Smooth muscle cell (in vitro differentiated cells): ENCODE measurements at regions not wholly inside any gene's neighbourhood (a gene's known extent, or its start where the extent isn't known, plus 50 kb on each side); places are given as distances from the start of the nearest gene placed in this dataset.

Experiments
- DNase-seq: peaks from one replicate; lab custom pipeline; 2025; ENCODE audit not compliant: unreplicated experiment; lab: John Stamatoyannopoulos, UW
- H2AFZ ChIP-seq: fragments of 200-600 bp; sonication (generic); 2 replicates; pipeline ENCODE4 v1.6.0; 2016; ENCODE audit warnings: antibody characterized with exemption, low read depth, mild to moderate bottlenecking
- H3F3A ChIP-seq: fragments of 200-600 bp; sonication (generic); 2 replicates; pipeline ENCODE4 v1.6.0; 2017; ENCODE audit warnings: antibody characterized with exemption, low read depth
- H3K27ac ChIP-seq: fragments of 200-600 bp; sonication (generic); 2 replicates; pipeline ENCODE4 v1.5.1; 2016; ENCODE audit warnings: low read depth, mild to moderate bottlenecking
- H3K27me3 ChIP-seq: fragments of 200-600 bp; sonication (generic); 2 replicates; pipeline ENCODE4 v1.6.1; 2016; ENCODE audit warnings: low read depth, mild to moderate bottlenecking
- H3K36me3 ChIP-seq: fragments of 200-600 bp; sonication (generic); 2 replicates; pipeline ENCODE4 v1.5.1; 2016; ENCODE audit warnings: low read depth
- H3K4me1 ChIP-seq: fragments of 200-600 bp; sonication (generic); 2 replicates; pipeline ENCODE4 v1.5.1; 2016; ENCODE audit warnings: low read depth
- H3K4me2 ChIP-seq: fragments of 200-600 bp; sonication (generic); 2 replicates; pipeline ENCODE4 v1.6.0; 2016; ENCODE audit warnings: mild to moderate bottlenecking
- H3K4me3 ChIP-seq: fragments of 200-600 bp; sonication (generic); 2 replicates; pipeline ENCODE4 v1.5.1; 2016; ENCODE audit warnings: mild to moderate bottlenecking
- H3K79me2 ChIP-seq: fragments of 200-600 bp; sonication (generic); 2 replicates; pipeline ENCODE4 v1.6.0; 2016; ENCODE audit warnings: low read depth, mild to moderate bottlenecking
- H3K9ac ChIP-seq: fragments of 200-600 bp; sonication (generic); 2 replicates; pipeline ENCODE4 v1.6.0; 2016; ENCODE audit warnings: low read depth
- H3K9me3 ChIP-seq: fragments of 200-600 bp; sonication (generic); replicated peaks from 2 replicates; pipeline ENCODE4 v1.5.1; 2016; ENCODE audit warnings: low read depth
- H4K20me1 ChIP-seq: fragments of 200-600 bp; sonication (generic); 2 replicates; pipeline ENCODE4 v1.6.0; 2016; ENCODE audit warnings: low read depth
- WGBS: methylation state at CpG from one replicate; pipeline ENCODE4 v1.1.7; 2016; ENCODE audit warnings: low lambda C conversion rate; 5-methylcytosine and 5-hydroxymethylcytosine counted together
- TF ChIP-seq, protein P1 (sequence below): fragments of 200-600 bp; sonication (generic); IDR thresholded peaks from 2 replicates; pipeline ENCODE4 v1.5.1; 2017; ENCODE audit warnings: borderline replicate concordance, mild to moderate bottlenecking, antibody characterized with exemption; ENCODE audit not compliant: insufficient read depth, poor library complexity, severe bottlenecking

DNA sequence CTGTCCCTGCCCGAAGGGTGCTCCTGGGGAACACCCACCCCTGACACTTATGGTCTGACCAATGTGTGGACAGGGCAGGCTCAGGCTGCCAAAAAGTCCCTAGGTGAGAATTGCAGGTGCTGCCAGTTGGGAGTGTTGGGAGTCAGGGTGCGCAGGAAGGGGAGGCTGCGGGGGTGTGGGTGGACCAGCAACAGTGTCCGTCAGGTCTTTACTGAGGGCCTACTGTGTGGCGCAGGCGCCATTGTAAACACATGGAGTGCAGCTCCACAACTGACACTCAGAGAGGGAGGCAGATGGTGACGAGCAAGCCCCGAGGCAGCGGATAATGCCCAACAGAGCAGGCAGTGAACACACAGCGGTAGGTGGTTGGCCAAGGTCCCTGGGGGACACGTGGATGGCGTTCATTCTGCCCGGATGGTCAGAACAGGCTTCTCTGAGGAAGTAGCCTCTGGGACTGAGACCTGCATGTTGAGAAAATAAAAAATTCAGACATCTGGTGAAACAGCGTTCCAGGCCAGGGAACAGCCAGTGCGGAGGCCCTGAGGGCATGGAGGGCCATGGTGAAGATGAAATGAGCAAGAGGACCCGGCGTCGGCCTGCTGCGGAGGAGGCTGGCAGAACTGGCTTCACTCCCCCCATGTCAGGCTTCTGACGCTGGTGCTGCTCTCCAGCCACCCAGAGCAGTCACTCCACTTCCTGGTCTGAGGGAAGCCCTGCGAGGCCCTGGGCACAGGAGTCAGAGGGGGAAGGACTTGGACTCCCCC, 136.2 kb upstream of the ZBTB40 start:
- peaks cover 9% of the 10 kb centered on the region for H3K27me3 ChIP-seq
- TF ChIP-seq, protein P1, sequence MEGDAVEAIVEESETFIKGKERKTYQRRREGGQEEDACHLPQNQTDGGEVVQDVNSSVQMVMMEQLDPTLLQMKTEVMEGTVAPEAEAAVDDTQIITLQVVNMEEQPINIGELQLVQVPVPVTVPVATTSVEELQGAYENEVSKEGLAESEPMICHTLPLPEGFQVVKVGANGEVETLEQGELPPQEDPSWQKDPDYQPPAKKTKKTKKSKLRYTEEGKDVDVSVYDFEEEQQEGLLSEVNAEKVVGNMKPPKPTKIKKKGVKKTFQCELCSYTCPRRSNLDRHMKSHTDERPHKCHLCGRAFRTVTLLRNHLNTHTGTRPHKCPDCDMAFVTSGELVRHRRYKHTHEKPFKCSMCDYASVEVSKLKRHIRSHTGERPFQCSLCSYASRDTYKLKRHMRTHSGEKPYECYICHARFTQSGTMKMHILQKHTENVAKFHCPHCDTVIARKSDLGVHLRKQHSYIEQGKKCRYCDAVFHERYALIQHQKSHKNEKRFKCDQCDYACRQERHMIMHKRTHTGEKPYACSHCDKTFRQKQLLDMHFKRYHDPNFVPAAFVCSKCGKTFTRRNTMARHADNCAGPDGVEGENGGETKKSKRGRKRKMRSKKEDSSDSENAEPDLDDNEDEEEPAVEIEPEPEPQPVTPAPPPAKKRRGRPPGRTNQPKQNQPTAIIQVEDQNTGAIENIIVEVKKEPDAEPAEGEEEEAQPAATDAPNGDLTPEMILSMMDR: no peak
- WGBS: 89% methylated on average over 20 of the region's 21 CpGs

GRCh38 chr1:22317231-22317919, 134.3 kb upstream of the ZBTB40 start:
- TF ChIP-seq, protein P1: peak; percentile 49
- no peak for DNase-seq
- Histone ChIP-seq H3K9ac (no peak overlapping the region), H3K27me3 (peaks cover 9% of the 10 kb centered on the region), H3K36me3 (no peaks in the 10 kb centered on the region), H3K4me3 (no peak overlapping the region), H3K79me2 (no peaks in the 10 kb centered on the region), H3K9me3 (no peaks in the 10 kb centered on the region), H4K20me1 (no peaks in the 10 kb centered on the region), H3K27ac (no peak overlapping the region), H3K4me1 (peaks cover 7% of the 10 kb centered on the region), H3F3A (no peaks in the 10 kb centered on the region), H2AFZ (no peak overlapping the region), H3K4me2 (no peak overlapping the region)
- WGBS: 77% methylated on average over 10 of the region's 10 CpGs

More for the DNA sequence above, 136.2 kb upstream of the ZBTB40 start:
- Histone ChIP-seq H4K20me1 (no peaks in the 10 kb centered on the region), H2AFZ (no peak overlapping the region), H3K27ac (no peak overlapping the region), H3K4me2 (no peak overlapping the region), H3K9ac (no peak overlapping the region), H3K9me3 (no peaks in the 10 kb centered on the region), H3K4me3 (no peak overlapping the region), H3K79me2 (no peaks in the 10 kb centered on the region), H3K36me3 (no peaks in the 10 kb centered on the region), H3K4me1 (peaks cover 7% of the 10 kb centered on the region), H3F3A (no peaks in the 10 kb centered on the region)
- DNase-seq: no peak

GRCh38 chr1:22317920-22318243, 133.8 kb upstream of the ZBTB40 start:
- no peak overlapping the region for H3K4me2 ChIP-seq
- H3F3A ChIP-seq: no peaks in the 10 kb centered on the region
- H3K4me1 ChIP-seq: peaks cover 7% of the 10 kb centered on the region
- H3K27ac ChIP-seq: no peak overlapping the region
- H3K4me3 ChIP-seq: no peak overlapping the region
- H2AFZ ChIP-seq: no peak overlapping the region
- no peak for DNase-seq
- no peaks in the 10 kb centered on the region for H3K36me3 ChIP-seq
- no peaks in the 10 kb centered on the region for H3K79me2 ChIP-seq
- H3K9me3 ChIP-seq: no peaks in the 10 kb centered on the region
- H4K20me1 ChIP-seq: no peaks in the 10 kb centered on the region
- TF ChIP-seq, protein P1: no peak
- peaks cover 9% of the 10 kb centered on the region for H3K27me3 ChIP-seq
- WGBS: 86% methylated on average over 3 of the region's 3 CpGs
- H3K9ac ChIP-seq: no peak overlapping the region
